NCI-H446 (cell line): ENCODE measurements at regions not wholly inside any gene's neighbourhood (a gene's known extent, or its start where the extent isn't known, plus 50 kb on each side); places are given as distances from the start of the nearest gene placed in this dataset.

Experiments
- DNase-seq, 2 experiments: peaks; one replicate each; lab custom pipeline; 2025; lab: John Stamatoyannopoulos, UW

DNA sequence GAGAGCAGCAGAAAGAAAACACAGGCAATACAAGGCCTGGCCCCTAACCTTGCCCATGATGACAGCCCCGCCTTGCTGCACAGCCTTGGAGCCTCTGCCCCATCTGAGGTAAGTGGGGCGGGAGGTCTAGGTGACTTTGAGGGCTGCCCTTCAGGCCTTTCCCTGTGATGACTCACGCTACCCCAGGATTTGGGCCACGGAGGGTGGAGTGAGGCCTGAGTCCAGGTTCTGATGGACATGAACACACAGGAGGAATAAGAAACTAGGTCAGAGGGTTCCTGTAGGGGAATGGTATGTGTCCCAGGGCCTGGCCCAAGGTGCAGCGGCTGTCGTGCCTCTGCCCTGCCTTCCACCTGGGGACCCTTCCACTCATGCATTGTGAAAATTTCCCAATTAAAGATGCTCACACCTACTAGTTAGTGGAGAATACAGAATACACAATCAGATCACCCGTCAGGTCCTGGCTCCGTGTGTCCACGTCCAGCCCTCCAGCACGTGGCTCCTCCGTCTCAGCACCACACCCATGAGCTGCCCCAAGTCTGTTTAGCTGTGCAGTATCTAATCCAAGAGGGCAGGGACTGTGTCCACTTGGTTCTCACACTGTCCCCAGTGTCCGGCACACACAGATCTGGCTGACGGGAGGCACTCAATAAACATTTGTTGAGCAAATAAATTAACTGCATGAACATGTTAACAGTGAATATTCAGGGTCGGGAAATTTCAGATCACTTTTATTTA lies 111.0 kb downstream of the CHST1 start:
- no peak for DNase-seq

DNA sequence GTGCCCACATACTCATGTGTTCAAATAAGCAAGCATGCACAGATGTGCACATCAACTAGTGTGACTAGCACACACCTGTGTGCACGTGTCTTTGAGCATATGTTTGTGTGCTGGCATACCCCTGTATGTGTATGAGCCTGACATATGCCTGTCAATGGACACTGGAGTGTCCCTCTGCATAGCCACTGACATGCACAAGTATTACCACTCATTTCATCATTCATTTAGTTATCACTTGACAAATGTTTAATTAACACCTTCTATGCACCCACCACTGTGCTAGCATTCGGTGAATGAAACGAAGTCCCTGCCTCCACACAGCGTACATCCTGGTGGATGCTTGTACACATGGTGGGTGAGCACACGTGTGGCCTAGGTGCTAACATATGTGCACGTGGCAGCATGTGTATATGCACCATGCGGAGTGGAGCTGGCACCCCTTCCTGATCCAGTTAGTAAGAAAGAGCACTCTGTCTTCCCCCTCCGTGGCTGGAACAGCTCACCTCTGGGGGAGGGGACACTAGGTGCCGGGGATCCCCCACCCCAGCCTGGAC lies 112.0 kb downstream of the CHST1 start:
- DNase-seq: no peak

DNA sequence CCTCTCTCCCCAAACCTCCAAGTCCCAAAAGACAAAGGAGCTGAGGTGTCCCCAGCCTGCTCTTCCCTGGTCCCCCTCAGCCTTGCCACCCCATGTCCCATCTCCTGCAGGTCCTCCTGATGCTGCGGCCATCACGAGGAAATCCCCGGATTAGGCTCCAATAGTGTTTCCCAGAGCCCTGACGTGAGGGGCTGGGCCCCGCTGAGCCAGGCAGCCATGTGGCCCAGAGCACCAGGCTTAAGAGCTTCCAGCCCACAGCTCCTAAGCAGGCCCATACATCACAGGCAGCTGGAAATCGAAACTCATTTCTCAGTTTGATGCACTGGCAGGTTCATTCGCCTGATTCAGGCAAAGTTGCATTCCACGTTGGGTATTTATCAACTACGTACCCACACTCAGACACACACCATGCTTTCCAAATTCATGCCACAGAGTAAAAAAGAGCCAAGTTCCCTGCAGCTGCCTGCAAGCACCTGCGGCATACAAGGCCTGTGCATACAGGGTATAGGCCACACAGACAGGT lies 114.2 kb downstream of the CHST1 start:
- DNase-seq: no peak

DNA sequence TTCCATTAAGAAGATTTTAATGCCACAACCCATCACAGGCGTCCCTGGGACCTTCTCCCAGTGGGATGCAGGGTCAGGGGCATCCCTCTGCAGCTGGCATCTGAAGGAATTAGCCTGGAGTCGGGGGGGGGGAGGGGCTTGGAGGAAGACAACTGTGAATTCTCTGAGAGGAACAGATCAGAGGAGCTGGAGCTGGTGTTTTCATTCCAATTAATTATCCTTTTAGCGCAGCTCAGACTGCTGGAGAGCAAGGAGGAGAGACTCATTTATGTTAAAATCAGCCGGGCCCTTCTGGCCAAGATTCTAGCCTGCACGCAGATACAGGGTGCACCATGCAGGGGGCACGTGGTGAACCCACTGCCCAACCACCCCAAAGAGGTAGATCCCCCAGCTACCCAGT lies 116.2 kb downstream of the CHST1 start:
- DNase-seq: no peak

DNA sequence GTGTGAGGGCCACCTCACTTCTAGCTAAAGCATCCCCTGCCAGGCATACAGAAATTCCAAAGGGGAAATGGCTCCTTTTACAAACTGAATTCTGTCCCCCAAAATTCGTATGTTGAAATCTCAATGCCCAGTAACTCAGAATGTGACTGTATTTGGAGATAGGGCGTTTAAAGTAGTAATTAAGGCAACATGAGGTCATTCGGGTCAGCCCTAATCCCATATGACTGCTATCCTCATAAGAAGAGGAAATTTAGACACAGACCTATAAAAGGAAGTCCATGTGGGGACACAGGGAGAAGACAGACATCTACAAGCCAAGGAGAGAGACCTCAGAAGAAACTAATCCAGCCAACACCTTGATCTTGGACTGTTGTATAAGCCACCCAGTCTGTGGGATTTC lies 119.1 kb downstream of the CHST1 start:
- DNase-seq: no peak

DNA sequence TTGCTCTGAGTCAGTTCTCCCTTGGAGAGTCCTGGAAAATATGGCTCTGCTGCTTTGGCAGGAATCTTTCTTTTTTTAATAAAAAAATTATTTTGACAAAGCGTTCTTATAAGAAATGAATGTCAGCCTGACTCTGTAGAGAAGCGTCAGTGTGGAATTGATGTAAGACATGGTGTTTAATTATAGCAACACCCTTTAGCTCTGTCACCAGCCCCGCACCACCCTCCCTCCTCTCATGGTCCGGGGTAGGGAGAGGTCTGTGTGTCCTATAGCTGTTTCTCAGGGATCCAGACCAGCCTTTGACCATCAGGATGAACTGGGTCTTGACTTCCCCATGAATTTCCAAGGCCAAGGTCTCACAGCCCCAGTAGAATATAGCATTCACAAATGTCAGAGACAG lies 120.6 kb downstream of the CHST1 start:
- no peak for DNase-seq

DNA sequence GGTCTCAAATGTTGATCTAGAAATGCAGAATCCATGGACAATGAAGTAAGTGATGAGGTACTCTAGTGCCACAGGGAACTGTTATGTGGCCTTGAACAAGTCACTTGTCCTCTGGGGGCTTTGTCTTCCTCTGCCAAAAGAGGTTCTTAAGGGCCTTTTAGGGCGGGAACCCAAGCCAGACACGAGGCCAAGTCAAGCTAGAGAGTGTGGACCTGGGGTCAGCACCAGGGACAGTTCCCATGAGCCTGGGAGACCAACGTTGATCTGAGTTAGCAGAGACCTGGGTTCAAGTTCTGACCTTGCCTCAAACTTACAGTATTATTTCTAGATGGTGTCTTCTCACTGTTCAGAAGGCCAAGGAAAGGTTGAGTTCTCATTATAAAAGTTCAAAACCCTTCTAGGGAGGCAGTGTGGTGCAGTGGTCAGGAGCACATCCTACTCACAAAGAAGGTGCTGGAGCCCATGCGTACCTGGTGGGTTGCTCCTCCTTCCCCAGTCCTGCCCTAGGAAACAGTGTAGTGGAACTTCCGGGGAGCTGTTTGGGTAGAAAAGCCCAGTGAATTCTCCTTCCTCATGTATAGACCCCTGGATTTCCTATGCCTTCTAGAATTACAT lies 121.5 kb downstream of the CHST1 start:
- DNase-seq: no peak

DNA sequence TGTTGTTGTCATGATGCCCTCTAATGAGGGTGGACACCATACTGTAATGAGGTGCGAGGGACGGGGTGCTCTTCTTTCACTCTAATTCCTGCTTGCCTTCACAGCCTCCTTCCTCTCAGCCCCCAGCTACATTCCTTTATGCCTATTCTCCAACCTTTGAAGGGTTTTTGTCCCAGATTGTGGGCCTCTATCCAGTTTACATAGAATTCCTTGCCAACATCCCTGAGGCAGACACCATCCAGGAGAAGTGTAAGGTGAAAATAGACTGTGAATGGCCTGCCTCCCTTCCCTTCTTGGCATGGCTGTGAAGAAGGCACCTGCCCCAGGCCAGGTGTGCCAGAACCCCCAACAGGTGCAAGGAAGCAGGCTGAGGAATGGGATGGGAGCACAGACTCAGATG lies 122.3 kb downstream of the CHST1 start:
- DNase-seq: no peak

DNA sequence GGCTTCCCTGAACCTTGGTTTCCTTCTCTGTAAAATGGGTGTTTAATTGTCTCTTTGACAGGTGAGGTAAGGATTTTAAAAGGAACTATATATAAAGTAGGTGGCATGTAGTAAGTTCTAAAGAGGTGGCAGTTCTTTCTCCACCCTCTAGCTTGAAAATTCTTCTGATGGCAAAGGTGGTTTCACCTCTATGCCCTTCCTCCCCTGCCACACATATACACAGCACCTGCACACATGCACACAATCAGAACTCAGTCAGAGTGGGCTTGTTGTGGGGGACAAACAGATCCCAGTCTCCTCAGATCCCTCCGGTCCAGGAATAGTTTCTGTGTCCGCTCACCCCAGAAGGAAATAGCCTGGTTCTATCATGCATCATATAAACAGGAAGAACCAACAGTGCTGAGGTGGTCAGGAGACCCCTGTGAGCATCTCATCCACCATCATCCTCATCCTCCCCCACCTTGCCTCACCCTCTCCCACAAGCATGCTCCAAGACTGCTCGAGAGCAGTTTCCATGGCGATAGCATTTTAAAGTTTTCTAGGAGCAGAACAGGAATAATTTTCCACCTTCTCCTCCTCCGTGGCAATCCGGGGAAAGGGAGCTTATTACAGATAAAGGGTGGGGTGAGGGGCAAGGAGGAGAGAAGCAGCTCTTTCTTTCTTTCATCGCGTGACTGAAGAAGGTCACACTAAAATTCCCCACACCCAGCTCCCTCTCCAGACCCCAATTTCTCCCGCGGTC lies 123.6 kb downstream of the CHST1 start:
- DNase-seq: no peak

DNA sequence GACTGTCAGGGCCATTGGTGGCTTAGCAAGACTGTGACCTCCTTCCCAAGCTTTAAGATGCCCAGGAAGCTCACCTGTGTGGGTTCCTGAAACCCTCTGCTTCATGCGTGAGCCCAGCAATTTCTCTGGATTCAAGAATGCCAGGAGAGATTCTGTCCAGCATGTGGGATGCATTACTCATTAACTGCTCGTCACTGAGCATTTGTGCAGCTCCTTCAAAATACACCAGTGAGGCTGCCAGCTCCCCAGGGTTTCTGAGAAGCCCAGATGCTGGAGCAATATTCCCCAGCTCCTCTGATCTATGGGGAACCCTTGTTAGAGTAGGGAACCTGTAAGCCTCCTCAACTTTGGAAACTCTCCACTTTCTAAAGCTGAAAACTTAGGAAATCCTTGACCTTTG lies 126.5 kb downstream of the CHST1 start:
- peak in 1 of 2 experiments; percentile 76 for DNase-seq

DNA sequence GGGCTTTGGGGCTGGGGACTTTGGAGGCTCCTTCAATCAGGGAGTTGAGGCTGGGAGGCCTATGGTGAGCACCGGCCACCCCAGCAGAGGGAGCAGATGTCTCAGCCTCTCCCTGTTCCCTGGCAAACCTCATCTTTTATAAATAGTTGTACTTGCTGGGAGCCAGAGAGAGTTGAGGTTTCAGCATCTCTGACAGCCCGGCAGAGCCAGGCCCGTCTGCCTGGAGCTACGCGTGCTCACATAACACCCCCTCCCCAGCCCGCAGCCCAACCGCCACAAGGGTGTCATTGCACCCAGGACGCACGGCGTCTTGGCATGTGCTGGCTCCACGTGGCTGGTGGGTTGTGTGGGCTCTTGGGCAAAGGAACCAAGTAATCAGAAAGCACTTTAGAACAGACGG lies 127.1 kb downstream of the CHST1 start:
- peak; percentile 69 to 87 for DNase-seq

DNA sequence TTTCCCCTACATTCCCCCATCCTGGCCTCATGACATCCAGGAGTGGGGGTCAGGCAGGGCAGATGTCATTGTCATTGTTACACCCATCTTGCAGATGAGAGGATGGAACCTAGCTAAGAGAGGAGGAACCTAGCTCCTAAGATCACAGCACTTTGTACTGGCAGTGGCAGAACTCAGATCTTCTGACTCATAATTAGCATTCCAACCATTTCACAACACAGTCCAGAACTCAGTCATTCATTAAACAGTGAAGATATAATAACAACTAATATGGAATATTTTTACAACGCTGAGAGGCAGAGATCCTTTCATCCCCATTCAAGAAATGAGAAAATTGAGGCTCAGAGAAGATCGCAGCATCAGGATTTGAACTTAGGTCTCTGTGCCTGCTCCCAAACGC lies 127.8 kb downstream of the CHST1 start:
- no peak for DNase-seq

DNA sequence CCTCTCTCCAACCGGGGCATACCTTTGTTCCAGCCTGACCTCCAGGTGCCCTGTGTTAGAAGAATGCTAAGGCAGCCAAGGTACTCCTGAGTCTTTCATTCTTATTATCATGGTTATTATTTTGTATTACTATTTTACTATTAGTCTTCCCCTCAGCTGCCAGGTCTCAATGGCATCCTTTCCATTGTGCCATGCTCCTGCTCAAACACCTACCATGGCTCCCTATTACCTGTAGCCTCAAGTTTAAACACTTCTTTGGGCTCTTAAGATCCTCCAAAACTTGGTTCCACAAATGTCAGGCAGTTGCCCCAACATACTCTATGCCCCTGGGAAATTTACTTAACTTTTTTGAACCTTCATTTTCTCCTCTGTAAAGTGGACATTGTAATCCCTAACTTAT lies 130.4 kb downstream of the CHST1 start:
- DNase-seq: no peak

DNA sequence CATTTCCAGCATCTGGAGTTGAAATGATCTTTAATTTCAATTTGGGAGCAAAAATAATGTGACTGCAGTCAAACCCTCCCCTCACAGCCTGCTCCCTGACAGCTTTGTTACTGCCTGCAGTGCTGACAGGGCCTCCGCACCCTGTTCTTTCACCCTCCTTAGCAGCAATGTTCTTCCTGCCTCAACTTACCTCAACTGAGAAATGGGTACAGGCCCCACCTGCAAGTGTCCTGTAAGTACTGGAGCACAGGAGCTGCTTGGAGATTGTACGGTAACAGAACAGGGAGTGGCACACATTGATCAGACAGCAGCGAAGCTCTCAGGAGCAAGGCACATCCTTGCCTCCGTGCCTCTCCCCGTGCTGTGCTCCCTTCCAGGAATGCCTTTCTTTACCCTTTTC lies 131.3 kb downstream of the CHST1 start:
- DNase-seq: no peak

DNA sequence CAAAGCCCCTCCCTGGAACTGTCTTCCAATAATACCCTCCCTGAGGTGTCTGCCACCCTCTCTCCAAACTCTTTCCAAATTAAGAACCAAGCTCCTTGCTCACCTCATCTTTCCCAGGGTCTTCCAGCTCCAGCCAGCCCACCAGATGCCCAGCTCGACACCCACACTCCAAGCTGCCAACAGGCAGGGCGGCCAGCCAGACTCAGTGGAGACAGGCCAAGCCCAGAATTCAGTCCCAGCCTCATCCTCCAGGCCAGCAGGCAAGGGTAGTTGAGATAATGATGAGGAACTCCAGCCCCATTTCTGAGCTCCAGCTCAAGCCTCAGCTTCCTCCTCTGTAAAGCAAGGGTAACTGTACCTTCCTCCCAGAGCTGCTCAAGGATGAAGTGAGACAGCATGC lies 132.9 kb downstream of the CHST1 start:
- peak; percentile 61 to 91 for DNase-seq

DNA sequence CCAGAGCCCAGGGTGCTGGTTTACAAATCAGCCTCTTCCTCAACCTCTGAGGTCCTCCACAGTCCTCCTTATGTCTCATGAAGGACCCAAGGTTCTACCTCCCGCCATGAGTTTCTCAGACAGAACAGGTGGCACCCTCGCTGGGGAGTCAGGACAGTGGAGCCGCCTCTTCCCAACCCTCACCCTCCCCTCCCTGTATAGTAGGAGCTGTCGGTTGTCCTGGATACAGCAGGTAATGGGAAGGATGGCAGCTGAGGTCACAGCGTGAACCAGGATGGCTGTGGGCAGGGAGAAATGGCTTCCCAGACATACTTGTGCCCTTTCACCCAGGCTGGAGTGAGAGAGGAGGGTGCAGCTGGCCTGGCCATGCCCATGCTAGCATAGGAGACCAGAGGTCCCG lies 134.6 kb downstream of the CHST1 start:
- DNase-seq: no peak

DNA sequence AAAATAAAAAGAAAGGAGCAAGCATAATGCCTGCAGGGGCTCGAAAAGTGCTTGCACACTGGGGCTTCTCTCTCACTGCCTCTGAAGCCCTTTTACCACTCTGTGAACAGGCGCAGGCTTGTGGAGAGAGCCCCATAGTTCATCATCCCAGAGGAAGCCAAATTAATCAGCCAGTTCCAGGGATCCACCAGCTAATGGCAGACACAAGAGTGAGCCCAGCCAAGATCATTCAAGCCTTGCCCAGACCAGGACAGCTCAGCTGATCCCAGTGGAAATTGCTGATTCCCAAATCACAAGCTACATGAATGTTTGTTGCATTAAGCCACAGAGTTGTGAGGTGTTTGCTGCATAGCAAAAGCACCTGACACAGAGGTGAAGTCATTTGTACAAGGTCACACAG lies 135.3 kb downstream of the CHST1 start:
- DNase-seq: peak; percentile 47 to 77

DNA sequence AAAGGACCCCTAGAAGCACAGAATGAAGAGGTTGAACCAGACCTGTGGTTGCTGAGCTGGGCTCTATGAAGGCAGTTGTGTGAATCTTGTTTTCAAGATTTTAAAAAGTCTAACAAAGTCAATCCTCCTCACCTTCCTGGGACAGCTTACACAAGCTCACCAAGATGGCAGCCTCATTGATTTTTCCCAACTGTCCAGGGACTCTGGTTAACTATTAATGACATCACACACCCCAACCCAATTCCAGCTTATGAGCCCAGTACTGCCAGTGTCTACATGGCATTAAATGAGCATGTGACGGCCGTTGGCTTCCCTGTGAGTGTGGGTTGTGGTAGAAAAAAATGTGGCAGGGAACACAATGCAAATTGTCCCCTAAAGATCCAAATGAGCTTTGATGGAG lies 137.0 kb downstream of the CHST1 start:
- DNase-seq: no peak

DNA sequence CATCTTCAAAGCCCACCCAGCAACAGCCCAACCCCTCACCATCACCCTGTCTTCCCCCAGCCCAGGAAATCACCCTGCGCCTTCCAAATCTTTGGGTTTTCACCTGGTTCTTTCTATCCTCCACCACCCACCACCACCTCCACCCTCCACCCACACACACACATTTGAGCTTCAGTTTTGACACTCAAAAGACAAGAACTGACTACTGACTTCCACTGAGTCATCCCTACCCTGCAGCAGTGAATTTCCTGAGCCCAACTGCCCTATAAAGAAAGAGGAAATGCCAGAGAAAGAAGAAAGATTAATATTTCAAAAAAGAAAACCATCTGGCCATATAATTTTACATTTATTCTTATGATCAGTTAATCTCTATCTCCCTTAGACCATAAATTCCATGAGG lies 137.5 kb downstream of the CHST1 start:
- DNase-seq: no peak

DNA sequence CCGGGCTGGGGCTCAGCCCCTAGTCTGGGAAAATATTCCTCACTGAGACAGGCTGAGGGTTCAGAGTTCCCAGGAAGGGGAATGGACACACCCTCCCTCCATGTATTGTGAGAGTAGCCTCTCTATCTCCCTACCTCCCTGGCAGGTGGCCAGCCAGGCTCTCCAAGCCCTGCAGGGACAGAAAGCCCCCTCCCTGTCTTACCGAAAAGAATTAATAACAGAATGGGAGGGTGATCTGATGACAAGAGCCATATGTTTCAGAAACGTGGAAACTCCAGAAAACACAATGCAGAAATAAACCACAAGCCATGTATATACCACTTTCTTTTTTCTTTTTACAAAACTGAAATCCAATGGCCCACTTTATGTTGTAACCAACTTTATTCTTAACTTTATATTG lies 140.0 kb downstream of the CHST1 start:
- DNase-seq: peak in 1 of 2 experiments; percentile 10

DNA sequence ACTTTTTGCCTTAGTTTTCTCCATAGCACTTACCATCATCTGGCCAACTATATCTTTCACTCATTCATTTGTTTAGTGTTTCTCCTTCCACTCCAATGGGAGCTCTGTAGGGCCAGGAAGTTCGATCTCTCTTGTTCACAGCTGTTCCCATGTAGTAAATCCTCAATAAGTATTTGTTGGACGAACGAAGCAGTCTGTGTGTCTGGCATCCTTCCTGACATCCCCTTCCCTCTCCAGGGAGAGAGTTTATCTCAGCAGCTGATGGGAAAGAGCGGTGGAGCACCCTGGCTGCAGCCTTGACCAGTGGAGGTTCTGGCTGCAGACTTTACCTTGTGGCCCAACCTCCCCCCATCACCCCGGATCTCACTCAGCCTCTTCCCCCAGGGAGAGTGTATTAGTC lies 141.7 kb downstream of the CHST1 start:
- peak in 1 of 2 experiments; percentile 21 for DNase-seq

DNA sequence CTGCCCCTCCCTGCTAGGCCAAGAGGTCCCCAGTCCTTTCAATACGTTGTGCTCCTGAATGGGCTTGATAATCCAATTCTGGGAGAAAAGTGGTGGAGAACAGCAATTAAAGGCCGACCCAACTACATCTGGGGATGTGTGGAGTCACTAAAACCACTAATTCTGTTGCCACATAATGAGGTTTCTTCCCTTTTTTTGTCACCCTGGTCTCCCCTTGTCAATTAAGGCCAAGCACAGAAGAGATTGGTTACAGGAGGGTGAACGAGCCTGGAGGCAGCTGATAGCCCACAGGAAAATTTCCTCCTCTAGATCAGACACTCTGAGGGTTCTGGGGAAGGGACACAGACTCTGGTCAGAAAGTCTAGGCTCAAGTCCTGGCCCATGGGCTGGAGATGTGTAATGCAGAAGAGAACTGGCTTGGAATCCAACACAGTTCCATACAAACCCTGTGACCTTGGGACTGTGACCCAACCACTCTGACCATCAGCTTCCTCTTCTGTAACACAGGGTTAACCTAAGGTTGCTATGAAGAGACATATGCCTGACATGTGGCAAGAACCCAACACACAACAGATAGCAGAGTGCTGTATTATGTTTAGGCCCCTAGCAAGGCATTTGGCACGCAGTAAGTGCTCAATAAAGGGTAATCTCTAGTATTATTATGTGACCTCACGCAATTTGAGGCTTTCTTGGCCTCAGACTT lies 146.4 kb downstream of the CHST1 start:
- no peak for DNase-seq
